ENCODE measurements at regions not wholly inside any gene's neighbourhood (a gene's known extent, or its start where the extent isn't known, plus 50 kb on each side); places are given as distances from the start of the nearest gene placed in this dataset.

DNA sequence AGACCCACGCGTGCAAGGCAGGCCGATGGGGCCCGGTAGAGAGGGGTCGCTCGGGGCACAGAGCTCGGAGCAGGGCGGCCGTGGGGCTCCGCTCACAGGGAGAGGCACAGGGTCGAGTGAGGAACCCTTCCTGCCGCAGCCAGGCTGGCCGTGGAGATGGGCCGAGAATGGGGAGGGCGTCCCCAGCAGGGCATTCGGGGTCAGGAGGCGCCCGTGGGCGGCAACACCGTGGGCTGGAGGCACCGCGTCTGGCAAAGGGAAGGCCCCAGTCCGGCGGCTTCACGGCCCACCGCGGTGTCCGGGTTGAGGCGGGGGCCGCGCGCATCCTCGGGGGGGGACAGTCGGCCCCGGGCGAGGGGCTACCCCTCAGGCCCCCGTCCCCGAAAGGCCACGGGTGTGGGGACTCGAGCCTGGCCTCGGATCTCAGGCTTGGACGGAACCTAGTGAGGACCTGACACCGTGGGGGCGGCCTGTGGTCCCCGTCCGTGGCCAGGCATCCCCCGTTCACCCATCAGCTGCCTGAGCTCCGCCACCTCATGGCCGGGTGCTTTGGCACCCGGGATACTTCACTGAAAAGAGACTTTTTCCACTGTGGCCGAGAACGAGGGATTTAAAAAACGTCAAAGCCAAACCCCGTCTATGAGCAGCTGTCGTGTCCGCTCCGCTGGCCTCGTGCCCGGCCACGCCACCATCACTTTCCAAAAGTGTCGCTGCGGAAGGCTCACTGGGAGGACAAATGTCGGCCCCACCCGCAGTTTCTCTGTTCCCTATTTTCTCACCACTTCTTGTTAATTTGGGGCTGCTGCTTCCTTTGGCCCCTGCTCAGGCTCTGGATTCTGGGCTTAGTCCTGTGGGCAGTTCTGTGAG, 73.6 kb downstream of the METRNL start:
- TF ChIP-seq POLR2AphosphoS5 (IDR thresholded peaks at IDR 0.05; ENCODE audit: borderline replicate concordance, low read depth, low read length): no peak
- no peak for TF ChIP-seq EZH2 (IDR thresholded peaks at IDR 0.05)
- no peak for TF ChIP-seq FOXP2 (optimal IDR thresholded peaks at IDR 0.05; ENCODE audit: control extremely low read depth, extremely low read length, insufficient read depth)
